ENCODE measurements at regions not wholly inside any gene's neighbourhood (a gene's known extent, or its start where the extent isn't known, plus 50 kb on each side); places are given as distances from the start of the nearest gene placed in this dataset.
"Not testable (repeated sequence)": the region's sequence is repeated elsewhere in the genome, so short reads cannot be mapped to it uniquely, and the experiment has no call there.

DNA sequence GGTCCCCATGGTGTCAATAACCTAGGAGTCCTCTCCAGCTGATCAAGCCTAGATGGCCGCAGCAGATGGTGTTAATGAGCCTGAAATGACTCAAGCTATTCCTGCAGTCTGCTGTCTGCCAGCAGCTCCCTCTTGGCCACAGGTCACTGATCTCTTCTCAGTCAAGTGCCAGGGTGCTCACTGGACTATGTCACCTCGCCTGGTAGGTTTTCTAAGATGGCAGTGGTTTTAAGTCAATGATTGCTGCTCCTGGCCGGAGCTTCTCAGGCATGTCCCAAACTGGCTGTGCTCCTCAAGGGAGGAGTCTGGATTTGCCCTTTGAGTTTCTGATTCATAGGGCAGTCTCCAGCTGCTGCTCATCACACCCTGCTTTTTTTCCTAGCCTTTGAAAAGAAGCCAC lies 58.6 kb upstream of the SHISA6 start:
- DNase-seq (ENCODE audit: low spot score) (no peak), ATAC-seq (ENCODE audit: low FRiP score) (no peak)
- no peak for TF ChIP-seq CTCF (IDR thresholded peaks at IDR 0.05)

DNA sequence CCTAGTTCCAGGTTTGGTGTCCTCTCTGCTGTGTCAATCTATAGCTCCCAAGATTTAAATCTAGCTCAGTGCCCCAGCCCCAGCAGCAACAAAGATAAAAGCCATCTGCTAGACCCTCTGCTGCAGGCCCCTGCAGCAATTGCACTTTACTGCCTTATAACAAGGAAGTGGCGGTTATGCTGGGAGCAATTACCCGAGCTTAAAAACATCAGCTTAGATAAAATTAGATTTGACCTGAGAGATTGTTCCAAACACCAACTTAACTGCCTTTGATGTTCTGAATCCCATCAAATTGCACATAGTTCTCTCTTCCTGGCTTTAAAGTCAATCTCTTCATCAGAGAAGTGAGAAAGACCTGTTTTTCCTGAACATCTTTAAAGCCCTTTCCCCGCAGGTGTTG lies 62.4 kb upstream of the SHISA6 start:
- no peak for TF ChIP-seq CTCF (IDR thresholded peaks at IDR 0.05)
- ATAC-seq (ENCODE audit: low FRiP score) (no peak), DNase-seq (ENCODE audit: low spot score) (no peak)

DNA sequence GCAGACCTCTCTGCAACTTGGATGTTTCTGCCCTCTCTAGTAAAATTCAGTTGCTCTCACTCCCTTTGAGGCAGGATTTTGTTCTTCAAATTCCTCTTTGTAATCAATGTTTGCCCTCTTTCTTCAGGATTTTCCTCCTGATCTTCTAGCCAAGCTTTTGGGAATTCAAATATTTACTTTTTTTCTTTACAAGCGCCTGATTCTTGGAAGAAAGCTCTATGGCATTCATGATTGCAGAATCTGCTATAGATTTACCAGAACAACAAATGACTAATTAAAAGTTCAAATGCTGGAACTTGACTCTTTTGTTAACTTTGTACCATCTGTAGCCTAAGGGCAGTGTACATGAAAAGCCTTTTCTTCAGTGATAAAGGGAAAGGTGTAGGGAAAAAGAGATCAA lies 63.7 kb upstream of the SHISA6 start:
- ATAC-seq (ENCODE audit: low FRiP score), result no peak
- DNase-seq (ENCODE audit: low spot score), result no peak
- TF ChIP-seq CTCF (IDR thresholded peaks at IDR 0.05), result no peak

GRCh38 chr17:11176549-11176948 lies 64.5 kb upstream of the SHISA6 start:
- TF ChIP-seq CTCF (IDR thresholded peaks at IDR 0.05), result no peak
- ATAC-seq (ENCODE audit: low FRiP score), result no peak
- no peak for DNase-seq (ENCODE audit: low spot score)

DNA sequence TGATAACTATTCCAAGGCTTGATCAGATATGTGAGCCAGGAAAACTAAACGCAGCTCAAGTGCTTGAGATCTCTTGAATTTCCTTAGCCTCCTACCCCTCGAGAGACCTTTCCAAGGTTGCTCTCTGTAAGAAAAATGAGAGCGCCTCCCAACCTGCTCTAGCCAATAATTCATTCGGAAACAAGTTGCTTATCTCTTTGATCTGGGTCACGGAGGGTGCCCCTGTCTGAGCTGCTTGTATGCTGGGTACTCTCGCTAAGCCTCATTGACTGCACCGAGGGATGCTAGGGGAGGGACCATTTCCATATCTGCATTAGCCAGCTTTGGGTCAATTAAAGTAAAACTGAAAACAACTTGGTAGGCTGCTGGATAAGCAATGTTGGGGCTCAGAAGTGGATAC lies 70.1 kb upstream of the SHISA6 start:
- no peak for ATAC-seq (ENCODE audit: low FRiP score)

GRCh38 chr17:11151818-11152425 lies 89.1 kb upstream of the SHISA6 start:
- no peak for TF ChIP-seq CTCF (IDR thresholded peaks at IDR 0.05)
- DNase-seq (ENCODE audit: low spot score) (no peak), ATAC-seq (ENCODE audit: low FRiP score) (no peak)

More for the DNA sequence above, 70.1 kb upstream of the SHISA6 start:
- no peak for DNase-seq (ENCODE audit: low spot score)
- no peak for TF ChIP-seq CTCF (IDR thresholded peaks at IDR 0.05)

- not testable (repeated sequence) for ATAC-seq (ENCODE audit: low FRiP score)
Observed at GRCh38 chr17:11150906-11151511, 90.0 kb upstream of the SHISA6 start.

More at GRCh38 chr17:11150906-11151511, 90.0 kb upstream of the SHISA6 start:
- not testable (repeated sequence) for DNase-seq (ENCODE audit: low spot score)
